ENCODE measurements at regions not wholly inside any gene's neighbourhood (a gene's known extent, or its start where the extent isn't known, plus 50 kb on each side); places are given as distances from the start of the nearest gene placed in this dataset.
"Not testable (repeated sequence)": the region's sequence is repeated elsewhere in the genome, so short reads cannot be mapped to it uniquely, and the experiment has no call there.

- no peak for DNase-seq
These were observed 1679.0 kb downstream of the SUCLG1 start for GRCh38 chr2:82780050-82780449.

- DNase-seq: no peak
These were observed 1706.7 kb downstream of the SUCLG1 start for GRCh38 chr2:82752396-82752795.

- DNase-seq: no peak
These were observed 1710.4 kb downstream of the SUCLG1 start for GRCh38 chr2:82748653-82749052.

DNA sequence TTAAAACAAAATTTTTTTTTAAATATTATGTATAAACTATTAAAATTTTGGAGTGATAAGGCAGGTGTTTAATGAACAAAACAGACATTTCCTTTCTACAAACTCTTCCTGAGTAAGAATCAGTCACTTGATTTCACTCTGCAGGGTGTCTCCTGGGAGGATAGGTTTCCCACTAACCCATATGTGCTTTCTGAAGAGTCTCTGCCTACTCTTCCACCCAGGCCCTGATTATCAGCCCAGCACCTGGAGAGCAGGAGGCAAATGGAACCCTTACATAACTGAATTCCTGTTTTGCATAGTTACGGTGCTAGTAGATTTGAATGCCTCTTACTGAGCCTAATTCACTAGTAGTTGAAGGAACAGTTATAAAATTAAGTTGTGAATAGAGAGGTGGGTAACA is 1718.6 kb downstream of the SUCLG1 start:
- DNase-seq: no peak

- not testable (repeated sequence) for DNase-seq
These were observed 1721.1 kb downstream of the SUCLG1 start for GRCh38 chr2:82737965-82738364.

DNA sequence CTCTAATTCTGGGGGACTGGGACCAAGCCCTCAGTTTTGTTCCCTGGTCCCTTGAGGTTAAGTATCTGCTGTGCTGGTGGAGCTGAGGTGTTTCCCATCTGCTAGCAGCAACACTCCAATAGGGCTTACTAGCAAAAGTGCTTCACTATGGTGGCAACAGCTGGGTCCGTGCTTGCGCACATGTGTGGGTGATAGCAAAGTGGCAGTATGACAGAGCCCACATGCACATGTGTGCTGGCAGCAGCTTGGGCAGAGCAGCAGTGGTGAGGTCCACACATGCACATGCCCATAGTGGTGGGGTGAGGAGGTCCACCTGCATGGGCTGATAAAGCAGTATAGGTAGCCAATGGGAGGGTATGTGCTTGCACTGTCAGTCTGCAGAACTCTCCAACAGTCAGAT is 1723.7 kb downstream of the SUCLG1 start:
- DNase-seq: no peak

DNA sequence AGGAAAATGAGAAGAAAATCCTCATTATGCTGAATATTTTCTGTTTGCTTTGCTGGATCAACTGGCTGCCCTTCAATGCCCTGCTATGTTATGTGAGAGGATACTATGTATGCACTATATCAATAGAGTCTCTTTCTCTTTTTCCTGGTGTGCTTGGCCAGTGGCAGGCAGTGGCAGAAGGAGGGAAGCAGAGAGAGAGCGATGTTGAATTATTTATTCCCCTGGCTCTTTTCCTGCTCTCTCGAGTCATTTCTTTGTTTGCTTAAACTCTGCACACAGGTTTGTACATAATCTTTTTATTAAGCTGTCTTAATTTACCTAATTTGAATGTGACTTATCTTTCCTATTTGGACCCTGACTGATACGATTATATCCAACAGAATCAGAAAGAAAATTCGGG is 1727.3 kb downstream of the SUCLG1 start:
- no peak for DNase-seq

DNA sequence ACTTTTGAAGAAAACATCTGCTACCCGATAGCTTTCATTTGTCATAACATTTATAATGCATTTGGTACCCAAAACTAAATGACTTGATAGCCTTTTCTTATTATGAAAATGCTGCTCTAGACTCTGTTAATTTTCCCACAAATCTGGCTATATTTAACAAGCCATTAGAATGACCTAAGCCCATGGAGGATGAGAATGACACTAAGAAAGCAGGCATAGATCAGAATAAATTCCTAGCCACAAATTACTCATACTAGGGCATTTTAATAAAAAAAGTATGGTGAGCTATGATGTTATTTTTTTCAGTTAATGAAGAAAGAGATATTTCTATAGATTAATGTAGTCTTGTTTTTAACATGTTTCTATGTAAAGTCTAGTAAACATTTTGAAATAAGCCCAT is 1728.3 kb downstream of the SUCLG1 start:
- no peak for DNase-seq

- DNase-seq: no peak
These were observed 1731.0 kb downstream of the SUCLG1 start for GRCh38 chr2:82728090-82728489.

DNA sequence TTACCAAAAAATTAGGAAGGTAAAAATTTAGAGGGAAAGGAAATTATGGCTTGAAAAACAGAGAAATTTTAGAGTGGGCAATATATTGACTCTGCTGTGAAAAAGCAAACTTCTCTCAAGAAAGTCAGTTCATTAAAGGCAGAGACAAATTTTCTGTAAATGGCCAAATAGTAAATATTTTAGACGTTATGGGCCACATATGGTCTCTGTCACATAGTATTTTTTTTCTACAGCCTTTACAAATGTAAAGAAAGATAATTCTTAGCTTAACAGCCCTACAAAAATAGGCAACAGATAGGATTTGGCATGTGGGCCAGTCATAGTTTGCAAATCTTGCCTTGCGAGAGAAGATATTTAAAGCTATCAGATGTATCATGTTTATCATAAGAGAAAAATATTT is 1750.4 kb downstream of the SUCLG1 start:
- no peak for DNase-seq

GRCh38 chr2:82697231-82697630 is 1761.8 kb downstream of the SUCLG1 start:
- DNase-seq: no peak

GRCh38 chr2:82694431-82694830 is 1764.6 kb downstream of the SUCLG1 start:
- no peak for DNase-seq

DNA sequence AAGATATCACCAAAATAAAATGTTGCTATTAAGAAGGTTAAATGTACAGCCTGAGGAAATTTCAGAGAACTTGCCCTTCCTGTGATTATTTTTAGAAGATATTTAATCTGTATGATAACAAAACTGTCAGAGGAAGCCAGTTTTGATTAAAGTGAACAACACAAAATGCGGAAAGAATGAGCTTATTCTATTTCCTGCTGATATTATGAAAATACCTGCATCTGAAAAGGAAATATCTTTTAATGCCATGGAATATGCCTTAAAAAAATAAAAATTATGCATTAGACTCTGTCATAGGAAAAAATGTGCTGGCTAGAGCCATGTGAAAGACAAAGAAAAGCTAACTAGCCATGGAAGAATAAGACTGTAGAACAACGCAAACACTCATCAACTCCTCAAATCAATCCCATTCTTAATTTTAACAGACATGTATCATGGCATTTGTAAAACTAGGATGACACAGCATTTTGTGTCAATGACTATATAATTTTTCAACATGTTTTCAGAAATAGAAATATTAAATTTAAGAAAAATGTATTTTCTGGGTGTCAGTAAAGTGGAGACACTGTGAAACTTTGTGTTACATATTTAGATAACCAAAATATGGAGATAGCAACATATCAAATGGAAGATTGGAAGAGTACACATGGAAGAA is 1768.2 kb downstream of the SUCLG1 start:
- DNase-seq: no peak

- no peak for DNase-seq
These were observed 1783.9 kb downstream of the SUCLG1 start for GRCh38 chr2:82675186-82675585.

- DNase-seq: no peak
These were observed 1784.4 kb downstream of the SUCLG1 start for GRCh38 chr2:82674652-82675051.

- DNase-seq: no peak
These were observed 1791.6 kb downstream of the SUCLG1 start for GRCh38 chr2:82667491-82667890.

GRCh38 chr2:82665691-82666090 is 1793.4 kb downstream of the SUCLG1 start:
- no peak for DNase-seq

GRCh38 chr2:82657106-82657505 is 1802.0 kb downstream of the SUCLG1 start:
- no peak for DNase-seq

GRCh38 chr2:82656420-82656819 is 1802.7 kb downstream of the SUCLG1 start:
- no peak for DNase-seq

GRCh38 chr2:82652117-82652516 is 1807.0 kb downstream of the SUCLG1 start:
- no peak for DNase-seq

GRCh38 chr2:82650038-82650437 is 1809.0 kb downstream of the SUCLG1 start:
- DNase-seq: no peak

DNA sequence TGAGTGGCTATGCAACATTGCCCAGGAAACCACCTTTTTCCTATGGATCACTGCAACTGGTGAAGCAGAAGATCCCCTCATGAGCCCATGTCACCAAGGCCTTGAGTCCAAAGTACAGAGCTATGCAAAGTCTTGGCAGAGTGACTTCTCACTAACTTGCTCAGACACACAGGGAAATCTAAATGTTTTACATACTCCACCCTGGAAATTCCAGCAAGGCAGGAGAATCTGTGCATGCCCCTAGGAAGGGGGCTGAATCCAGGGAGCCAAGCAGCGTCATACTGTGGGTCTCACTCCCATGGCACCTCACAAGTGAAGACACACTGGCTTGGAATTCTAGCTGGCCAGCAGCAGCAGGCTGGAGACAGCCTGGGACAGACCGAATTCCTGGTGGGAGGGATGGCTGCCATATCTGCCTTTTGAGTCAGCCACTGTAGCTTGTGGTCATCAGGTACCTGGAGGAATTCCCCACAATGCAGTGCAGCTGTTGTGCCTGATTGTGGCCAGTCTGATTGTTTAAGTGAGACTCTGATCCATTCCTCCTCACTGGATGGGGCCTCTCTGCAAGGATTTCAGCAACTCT is 1817.4 kb downstream of the SUCLG1 start:
- DNase-seq: no peak

GRCh38 chr2:82636402-82637020 is 1822.6 kb downstream of the SUCLG1 start:
- DNase-seq: no peak

DNA sequence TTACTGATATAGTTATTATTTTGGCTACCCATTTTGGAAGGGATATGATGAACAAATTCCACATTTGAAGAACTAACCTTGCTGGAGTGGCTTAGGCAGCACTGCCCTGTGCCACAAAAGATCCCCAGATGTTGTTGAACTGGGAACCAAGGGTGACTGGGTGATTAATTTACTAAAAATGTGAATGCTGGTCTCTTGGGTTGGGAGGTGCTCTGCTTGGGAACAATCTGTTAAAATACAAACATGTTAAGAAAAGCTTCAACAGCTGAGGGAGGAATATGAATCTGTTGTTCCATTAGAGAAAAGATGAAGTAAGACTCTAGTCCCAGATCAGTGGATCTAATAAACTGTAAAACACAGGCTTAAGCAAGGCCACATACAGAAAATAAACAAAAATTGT is 1860.1 kb downstream of the SUCLG1 start:
- DNase-seq: no peak

DNA sequence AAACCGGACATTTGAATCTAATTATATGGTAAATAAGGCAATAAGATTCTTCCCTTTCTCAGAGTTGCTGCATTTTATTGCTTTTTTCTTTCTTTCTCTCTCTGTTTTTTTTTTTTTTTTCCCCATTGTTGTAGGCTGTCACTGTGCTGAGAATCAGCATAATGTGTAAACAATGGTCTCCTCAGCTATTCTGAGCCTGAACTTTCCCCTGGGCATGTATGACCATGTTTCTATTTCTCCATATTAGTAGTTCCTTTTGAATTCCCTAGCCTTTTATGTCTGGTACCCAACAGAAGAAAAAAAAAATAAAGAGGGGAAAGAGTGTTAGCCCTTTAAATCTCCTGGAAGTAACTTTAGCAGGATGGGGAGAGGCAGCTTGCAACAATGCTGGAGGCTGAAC is 1862.5 kb downstream of the SUCLG1 start:
- no peak for DNase-seq

All from stimulated activated CD4-positive, alpha-beta T cell treated with anti-CD3 and anti-CD28 coated beads, Interleukin-2, amount 100 ng/mL, for 48 hours (primary cell).